ENCODE measurements at regions not wholly inside any gene's neighbourhood (a gene's known extent, or its start where the extent isn't known, plus 50 kb on each side); places are given as distances from the start of the nearest gene placed in this dataset.

DNA sequence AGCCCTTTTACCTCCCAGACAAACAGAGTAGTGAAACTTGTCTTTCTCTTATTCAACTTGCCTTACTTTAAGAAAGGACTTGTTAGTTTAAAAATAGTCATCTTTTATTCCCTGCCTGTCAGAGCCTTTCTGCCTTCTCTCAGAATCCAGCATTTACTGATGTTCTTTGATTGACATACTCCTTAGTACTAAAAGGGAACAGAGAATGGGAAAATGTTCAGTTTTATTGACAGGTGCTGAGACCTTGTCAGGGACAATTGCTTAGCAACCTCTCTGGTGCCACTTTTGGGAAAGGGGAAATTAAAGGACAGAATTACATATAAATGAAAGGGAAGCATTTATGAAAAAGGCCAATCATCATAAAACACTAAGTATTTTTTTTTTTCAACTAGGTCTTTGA, 378.3 kb downstream of the PDCD6IP start:
- H3K4me3 ChIP-seq (replicated peaks; ENCODE audit: low read depth, low read length), result no peak overlapping the region
- TF ChIP-seq, protein P1, sequence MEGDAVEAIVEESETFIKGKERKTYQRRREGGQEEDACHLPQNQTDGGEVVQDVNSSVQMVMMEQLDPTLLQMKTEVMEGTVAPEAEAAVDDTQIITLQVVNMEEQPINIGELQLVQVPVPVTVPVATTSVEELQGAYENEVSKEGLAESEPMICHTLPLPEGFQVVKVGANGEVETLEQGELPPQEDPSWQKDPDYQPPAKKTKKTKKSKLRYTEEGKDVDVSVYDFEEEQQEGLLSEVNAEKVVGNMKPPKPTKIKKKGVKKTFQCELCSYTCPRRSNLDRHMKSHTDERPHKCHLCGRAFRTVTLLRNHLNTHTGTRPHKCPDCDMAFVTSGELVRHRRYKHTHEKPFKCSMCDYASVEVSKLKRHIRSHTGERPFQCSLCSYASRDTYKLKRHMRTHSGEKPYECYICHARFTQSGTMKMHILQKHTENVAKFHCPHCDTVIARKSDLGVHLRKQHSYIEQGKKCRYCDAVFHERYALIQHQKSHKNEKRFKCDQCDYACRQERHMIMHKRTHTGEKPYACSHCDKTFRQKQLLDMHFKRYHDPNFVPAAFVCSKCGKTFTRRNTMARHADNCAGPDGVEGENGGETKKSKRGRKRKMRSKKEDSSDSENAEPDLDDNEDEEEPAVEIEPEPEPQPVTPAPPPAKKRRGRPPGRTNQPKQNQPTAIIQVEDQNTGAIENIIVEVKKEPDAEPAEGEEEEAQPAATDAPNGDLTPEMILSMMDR (IDR thresholded peaks at IDR 0.05; ENCODE audit: insufficient read depth, low read length, poor library complexity, severe bottlenecking), result no peak
- H3K36me3 ChIP-seq (ENCODE audit: control insufficient read depth, insufficient read depth, low read length), result no peaks in the 10 kb centered on the region
- H3K27me3 ChIP-seq (replicated peaks; ENCODE audit: control insufficient read depth, insufficient read depth, low read length), result no peaks in the 10 kb centered on the region
- no peak for DNase-seq (ENCODE audit: extremely low read depth, insufficient read length)

DNA sequence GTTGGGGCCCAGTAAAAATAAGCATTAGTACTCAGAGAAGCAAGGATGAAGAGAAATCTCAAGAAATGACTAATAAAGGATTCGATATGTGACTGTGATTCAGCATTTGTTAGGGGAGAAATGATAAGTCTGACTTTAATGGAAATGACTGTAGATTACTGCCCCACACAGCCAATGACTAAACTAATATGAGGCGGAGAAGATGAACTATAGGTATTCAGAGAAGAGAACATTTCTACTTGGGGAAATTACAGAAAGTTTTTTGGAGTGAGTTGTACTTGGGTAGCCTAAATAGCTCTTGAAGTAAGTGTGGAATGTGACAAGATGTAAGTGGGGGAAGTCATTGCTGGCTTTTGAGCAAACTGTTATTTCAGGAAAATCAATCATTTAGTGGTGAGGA, 380.0 kb downstream of the PDCD6IP start:
- H3K36me3 ChIP-seq (ENCODE audit: control insufficient read depth, insufficient read depth, low read length), result no peaks in the 10 kb centered on the region
- no peaks in the 10 kb centered on the region for H3K27me3 ChIP-seq (replicated peaks; ENCODE audit: control insufficient read depth, insufficient read depth, low read length)
- TF ChIP-seq, protein P1 (IDR thresholded peaks at IDR 0.05; ENCODE audit: insufficient read depth, low read length, poor library complexity, severe bottlenecking), result no peak
- no peak overlapping the region for H3K4me3 ChIP-seq (replicated peaks; ENCODE audit: low read depth, low read length)
- DNase-seq (ENCODE audit: extremely low read depth, insufficient read length), result no peak

GRCh38 chr3:34179716-34180115, 381.3 kb downstream of the PDCD6IP start:
- no peaks in the 10 kb centered on the region for H3K36me3 ChIP-seq (ENCODE audit: control insufficient read depth, insufficient read depth, low read length)
- no peaks in the 10 kb centered on the region for H3K27me3 ChIP-seq (replicated peaks; ENCODE audit: control insufficient read depth, insufficient read depth, low read length)
- no peak for DNase-seq (ENCODE audit: extremely low read depth, insufficient read length)
- TF ChIP-seq, protein P1 (IDR thresholded peaks at IDR 0.05; ENCODE audit: insufficient read depth, low read length, poor library complexity, severe bottlenecking), result no peak
- H3K4me3 ChIP-seq (replicated peaks; ENCODE audit: low read depth, low read length), result no peak overlapping the region

- DNase-seq (ENCODE audit: extremely low read depth, insufficient read length), result no peak
- Histone ChIP-seq H3K36me3 (ENCODE audit: control insufficient read depth, insufficient read depth, low read length) (no peaks in the 10 kb centered on the region), H3K27me3 (replicated peaks; ENCODE audit: control insufficient read depth, insufficient read depth, low read length) (no peaks in the 10 kb centered on the region), H3K4me3 (replicated peaks; ENCODE audit: low read depth, low read length) (no peak overlapping the region)
- TF ChIP-seq, protein P1 (IDR thresholded peaks at IDR 0.05; ENCODE audit: insufficient read depth, low read length, poor library complexity, severe bottlenecking), result no peak
Measured at GRCh38 chr3:34180532-34180931, 382.1 kb downstream of the PDCD6IP start.

GRCh38 chr3:34183114-34183513, 384.7 kb downstream of the PDCD6IP start:
- TF ChIP-seq, protein P1 (IDR thresholded peaks at IDR 0.05; ENCODE audit: insufficient read depth, low read length, poor library complexity, severe bottlenecking), result no peak
- no peak for DNase-seq (ENCODE audit: extremely low read depth, insufficient read length)
- Histone ChIP-seq H3K4me3 (replicated peaks; ENCODE audit: low read depth, low read length) (no peak overlapping the region), H3K36me3 (ENCODE audit: control insufficient read depth, insufficient read depth, low read length) (no peaks in the 10 kb centered on the region), H3K27me3 (replicated peaks; ENCODE audit: control insufficient read depth, insufficient read depth, low read length) (no peaks in the 10 kb centered on the region)

Data from GM06990 (cell line).